Mesenchymal stem cell (in vitro differentiated cells and primary cell): ENCODE measurements at regions not wholly inside any gene's neighbourhood (a gene's known extent, or its start where the extent isn't known, plus 50 kb on each side); places are given as distances from the start of the nearest gene placed in this dataset.

Experiments used
- DNase-seq: peaks from one replicate; pipeline ENCODE4 v3.0.0-alpha.2; 2013
- H2AFZ ChIP-seq: one replicate; pipeline ENCODE4 v1.6.1; 2013; ENCODE audit warnings: low read depth, mild to moderate bottlenecking, control low read depth, inconsistent platforms, low read length, moderate library complexity
- H2AK5ac ChIP-seq: 2 replicates; pipeline ENCODE4 v1.6.1; 2013; ENCODE audit warnings: low read length, moderate library complexity, mild to moderate bottlenecking, inconsistent platforms; ENCODE audit not compliant: severe bottlenecking
- H2BK120ac ChIP-seq: one replicate; pipeline ENCODE4 v1.6.1; 2013; ENCODE audit warnings: low read depth, mild to moderate bottlenecking, inconsistent platforms, low read length, moderate library complexity
- H2BK12ac ChIP-seq, 2 experiments: one replicate each; pipeline ENCODE4 v1.6.1; 2013; ENCODE audit warnings: inconsistent platforms in 2 of 2, low read length in 2 of 2, mild to moderate bottlenecking in 2 of 2, moderate library complexity in 2 of 2, control low read depth in 1 of 2
- H2BK15ac ChIP-seq: one replicate; pipeline ENCODE4 v1.6.1; 2013; ENCODE audit warnings: mild to moderate bottlenecking, low read depth, inconsistent platforms; ENCODE audit not compliant: poor library complexity, severe bottlenecking
- H2BK5ac ChIP-seq: 2 replicates; pipeline ENCODE4 v1.6.1; 2013; ENCODE audit warnings: low read depth, mild to moderate bottlenecking, low read length, control low read depth, inconsistent platforms; ENCODE audit not compliant: poor library complexity, severe bottlenecking
- H3K14ac ChIP-seq, 2 experiments: one replicate each; pipeline ENCODE4 v1.6.1; 2013; ENCODE audit warnings: inconsistent platforms in 2 of 2, low read length in 2 of 2, control low read depth in 1 of 2, mild to moderate bottlenecking in 1 of 2, moderate library complexity in 1 of 2
- H3K18ac ChIP-seq, 2 experiments: one replicate each; pipeline ENCODE4 v1.6.1; 2013; ENCODE audit warnings: inconsistent platforms in 2 of 2, low read length in 2 of 2, control low read depth in 1 of 2, low read depth in 1 of 2, mild to moderate bottlenecking in 1 of 2
- H3K23ac ChIP-seq, 2 experiments: one replicate each; pipeline ENCODE4 v1.6.1; 2013; ENCODE audit warnings: inconsistent platforms in 2 of 2, low read length in 2 of 2, mild to moderate bottlenecking in 2 of 2, moderate library complexity in 2 of 2, control low read depth in 1 of 2
- H3K27ac ChIP-seq: 2 replicates; pipeline ENCODE4 v1.5.1; 2013; ENCODE audit warnings: mild to moderate bottlenecking, moderate library complexity, low read length, control low read depth, inconsistent platforms; ENCODE audit not compliant: poor library complexity, severe bottlenecking
- H3K27me3 ChIP-seq, 2 experiments: 2 replicates each; pipeline versions ENCODE4 v1.6.1 to v1.7.0; 2013; ENCODE audit warnings: low read length in 2 of 2, mild to moderate bottlenecking in 2 of 2, moderate library complexity in 2 of 2, control low read depth in 1 of 2, inconsistent platforms in 1 of 2; ENCODE audit not compliant: control insufficient read depth in 1 of 2, insufficient read depth in 1 of 2
- H3K36me3 ChIP-seq, 2 experiments: 2 replicates each; pipeline versions ENCODE4 v1.6.1 to v1.7.0; 2013; ENCODE audit warnings: low read length in 2 of 2, control low read depth in 1 of 2, inconsistent platforms in 1 of 2, low read depth in 1 of 2, mild to moderate bottlenecking in 1 of 2; ENCODE audit not compliant: insufficient read depth in 2 of 2, control insufficient read depth in 1 of 2
- H3K4ac ChIP-seq, 2 experiments: one replicate each; pipeline ENCODE4 v1.6.1; 2013; ENCODE audit warnings: inconsistent platforms in 2 of 2, low read length in 2 of 2, mild to moderate bottlenecking in 2 of 2, moderate library complexity in 2 of 2, control low read depth in 1 of 2, low read depth in 1 of 2
- H3K4me1 ChIP-seq: 2 replicates; pipeline ENCODE4 v1.6.1; 2013; ENCODE audit warnings: low read depth, low read length, control low read depth; ENCODE audit not compliant: control insufficient read depth, insufficient read depth
- H3K4me2 ChIP-seq: 2 replicates; pipeline ENCODE4 v1.6.1; 2013; ENCODE audit warnings: low read length, mild to moderate bottlenecking, inconsistent platforms; ENCODE audit not compliant: poor library complexity, severe bottlenecking
- H3K4me3 ChIP-seq, 2 experiments: 2 replicates each; pipeline versions ENCODE4 v1.5.1 to v1.7.0; 2013; ENCODE audit warnings: low read length in 2 of 2, mild to moderate bottlenecking in 2 of 2, control low read depth in 1 of 2, low read depth in 1 of 2; ENCODE audit not compliant: insufficient read depth in 1 of 2
- H3K79me1 ChIP-seq: replicated peaks from 2 replicates; pipeline ENCODE4 v1.6.1; 2013; ENCODE audit warnings: mild to moderate bottlenecking, control low read depth, low read length, inconsistent platforms; ENCODE audit not compliant: poor library complexity, severe bottlenecking
- H3K9ac ChIP-seq: 2 replicates; pipeline ENCODE4 v1.7.0; 2013; ENCODE audit warnings: mild to moderate bottlenecking, low read length, moderate library complexity
- H3K9me3 ChIP-seq: 2 replicates; pipeline ENCODE4 v1.7.0; 2013; ENCODE audit warnings: mild to moderate bottlenecking, low read length; ENCODE audit not compliant: control insufficient read depth
- H4K8ac ChIP-seq: one replicate; pipeline ENCODE4 v1.6.1; 2013; ENCODE audit warnings: inconsistent platforms, mild to moderate bottlenecking, low read length, moderate library complexity
- H4K91ac ChIP-seq: one replicate; pipeline ENCODE4 v1.6.1; 2013; ENCODE audit warnings: mild to moderate bottlenecking, low read length, inconsistent platforms
- WGBS: methylation state at CpG from one replicate; pipeline ENCODE4 v1.1.7; 2013; ENCODE audit warnings: mixed read lengths; 5-methylcytosine and 5-hydroxymethylcytosine counted together

- Histone ChIP-seq H3K18ac (no peak overlapping the region), H3K27ac (no peak overlapping the region), H4K91ac (no peak overlapping the region), H3K79me1 (no peaks in the 10 kb centered on the region), H2BK5ac (no peak overlapping the region), H3K23ac (no peak overlapping the region), H2AFZ (no peak overlapping the region), H3K4me3 (no peak overlapping the region), H2BK15ac (no peak overlapping the region), H2BK120ac (no peak overlapping the region), H3K36me3 (no peaks in the 10 kb centered on the region), H3K4me2 (no peak overlapping the region), H4K8ac (no peak overlapping the region), H3K4ac (no peak overlapping the region), H2BK12ac (no peak overlapping the region), H3K9ac (no peak overlapping the region), H3K9me3 (no peaks in the 10 kb centered on the region), H3K4me1 (no peaks in the 10 kb centered on the region), H3K14ac (no peak overlapping the region), H2AK5ac (no peak overlapping the region), H3K27me3 (no peaks in the 10 kb centered on the region)
- DNase-seq = no peak
- 100% methylated on average over 1 of the region's 2 CpGs for WGBS
Observed at GRCh38 chr4:11050766-11051165, 366.2 kb upstream of the CLNK start.

DNA sequence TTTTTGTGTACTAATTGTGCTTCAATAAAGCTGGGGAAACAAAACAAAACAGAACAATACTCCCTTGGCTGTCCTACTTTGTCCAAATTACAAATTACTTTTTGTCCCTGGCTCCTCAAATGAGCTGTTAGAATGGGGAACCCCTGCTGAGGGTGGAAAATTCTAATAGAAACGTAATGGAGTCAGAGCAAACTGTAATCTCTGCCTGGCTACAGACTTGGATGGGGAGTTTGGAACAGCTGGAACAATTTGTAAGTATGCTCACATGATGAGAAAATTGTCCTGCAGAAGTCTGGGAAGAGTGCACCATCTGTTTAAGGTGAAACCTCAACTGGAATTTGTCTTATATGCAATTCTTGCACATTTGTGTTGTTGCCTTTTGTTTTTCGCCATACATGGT is 364.4 kb upstream of the CLNK start:
- H2BK120ac ChIP-seq = no peak overlapping the region
- H4K91ac ChIP-seq = no peak overlapping the region
- no peak overlapping the region for H3K4me3 ChIP-seq
- no peak overlapping the region for H2BK15ac ChIP-seq
- no peak overlapping the region for H3K18ac ChIP-seq
- H2AK5ac ChIP-seq = no peak overlapping the region
- no peak overlapping the region for H2BK5ac ChIP-seq
- H3K4me1 ChIP-seq = no peaks in the 10 kb centered on the region
- H3K9me3 ChIP-seq = no peaks in the 10 kb centered on the region
- no peak overlapping the region for H3K4me2 ChIP-seq
- H3K14ac ChIP-seq = no peak overlapping the region
- no peak overlapping the region for H2BK12ac ChIP-seq
- DNase-seq = no peak
- no peak overlapping the region for H4K8ac ChIP-seq
- no peak overlapping the region for H3K4ac ChIP-seq
- H2AFZ ChIP-seq = no peak overlapping the region
- no peaks in the 10 kb centered on the region for H3K36me3 ChIP-seq
- H3K79me1 ChIP-seq = no peaks in the 10 kb centered on the region
- WGBS = 54% methylated on average over 1 of the region's 2 CpGs
- H3K27me3 ChIP-seq = no peaks in the 10 kb centered on the region
- H3K9ac ChIP-seq = no peak overlapping the region
- no peak overlapping the region for H3K23ac ChIP-seq
- H3K27ac ChIP-seq = no peak overlapping the region

GRCh38 chr4:11042760-11043159 is 358.2 kb upstream of the CLNK start:
- no peak overlapping the region for H2BK12ac ChIP-seq
- H2AK5ac ChIP-seq = no peak overlapping the region
- H3K4me1 ChIP-seq = no peaks in the 10 kb centered on the region
- H2AFZ ChIP-seq = no peak overlapping the region
- H3K4me2 ChIP-seq = no peak overlapping the region
- H3K9ac ChIP-seq = no peak overlapping the region
- H3K9me3 ChIP-seq = no peaks in the 10 kb centered on the region
- no peak overlapping the region for H3K18ac ChIP-seq
- H3K14ac ChIP-seq = no peak overlapping the region
- no peak for DNase-seq
- 90% methylated on average over 3 of the region's 3 CpGs for WGBS
- H3K36me3 ChIP-seq = no peaks in the 10 kb centered on the region
- H3K23ac ChIP-seq = no peak overlapping the region
- no peak overlapping the region for H2BK5ac ChIP-seq
- no peak overlapping the region for H4K8ac ChIP-seq
- no peak overlapping the region for H3K4ac ChIP-seq
- no peak overlapping the region for H4K91ac ChIP-seq
- H3K27me3 ChIP-seq = no peaks in the 10 kb centered on the region
- H3K4me3 ChIP-seq = no peak overlapping the region
- H2BK15ac ChIP-seq = no peak overlapping the region
- no peak overlapping the region for H2BK120ac ChIP-seq
- no peaks in the 10 kb centered on the region for H3K79me1 ChIP-seq
- no peak overlapping the region for H3K27ac ChIP-seq

DNA sequence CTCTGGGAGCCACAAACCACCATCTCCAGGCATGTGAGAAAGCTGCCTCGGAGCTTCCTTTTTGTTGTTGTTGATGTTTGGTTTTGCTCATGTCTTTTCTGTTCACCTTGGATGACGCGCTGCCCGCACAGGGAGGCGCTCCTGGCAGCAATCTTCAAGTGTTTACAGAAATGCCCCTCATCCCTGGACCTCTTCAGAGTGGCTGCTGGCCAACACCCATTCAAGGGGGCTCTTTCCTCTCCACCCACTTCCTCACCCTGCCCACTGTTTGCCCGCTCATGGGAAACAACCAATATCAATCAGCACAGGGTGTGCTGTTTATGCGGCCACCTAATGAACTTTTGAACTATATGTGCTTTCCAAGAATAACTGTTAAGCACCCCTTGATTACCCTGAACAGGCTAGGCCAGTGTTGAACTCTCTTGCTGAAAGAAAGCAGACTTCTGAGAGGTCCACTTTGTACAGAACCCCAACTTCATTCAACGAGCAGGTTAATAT is 355.1 kb upstream of the CLNK start:
- Histone ChIP-seq H3K36me3 (no peaks in the 10 kb centered on the region), H3K79me1 (no peaks in the 10 kb centered on the region)
- 97% methylated on average over 7 of the region's 8 CpGs for WGBS

More for the DNA sequence above, 355.1 kb upstream of the CLNK start:
- no peak overlapping the region for H3K9ac ChIP-seq
- H3K18ac ChIP-seq = no peak overlapping the region
- no peaks in the 10 kb centered on the region for H3K9me3 ChIP-seq
- no peak overlapping the region for H4K8ac ChIP-seq
- H3K4me2 ChIP-seq = no peak overlapping the region
- no peaks in the 10 kb centered on the region for H3K27me3 ChIP-seq
- no peaks in the 10 kb centered on the region for H3K4me1 ChIP-seq
- no peak overlapping the region for H4K91ac ChIP-seq
- H2BK5ac ChIP-seq = no peak overlapping the region
- H2BK120ac ChIP-seq = no peak overlapping the region
- DNase-seq = no peak
- H3K27ac ChIP-seq = no peak overlapping the region
- no peak overlapping the region for H3K4ac ChIP-seq
- no peak overlapping the region for H3K14ac ChIP-seq
- H2AK5ac ChIP-seq = no peak overlapping the region
- H2BK15ac ChIP-seq = no peak overlapping the region
- H3K4me3 ChIP-seq = no peak overlapping the region
- no peak overlapping the region for H2BK12ac ChIP-seq
- H2AFZ ChIP-seq = no peak overlapping the region
- H3K23ac ChIP-seq = no peak overlapping the region
